GM12878 (cell line): ENCODE measurements at regions not wholly inside any gene's neighbourhood (a gene's known extent, or its start where the extent isn't known, plus 50 kb on each side); places are given as distances from the start of the nearest gene placed in this dataset.

Source experiments
- ATAC-seq: fragments of 200-7000 bp; cut with Tn5 transposase; 3 replicates; pipeline ENCODE4 v1.9.1; 2020; ENCODE audit warnings: mild to moderate bottlenecking, moderate library complexity
- BruUV-seq: library from RNA; stranded (reverse); fragments of 400-500 nt; replicated peaks from 2 replicates; lab custom pipeline; 2021; lab: Mats Ljungman, UMichigan
- CTCF ChIA-PET: fragments of 300-600 bp; sonication (Branson Sonifier 250); formaldehyde crosslinking; extraction: SDS; loops from one replicate; lab custom pipeline; 2021; ENCODE audit warnings: inconsistent platforms; lab: Yijun Ruan, JAX
- POLR2A ChIA-PET: fragments of 350-600 bp; formaldehyde crosslinking; extraction: SDS; loops from one replicate; lab custom pipeline; 2021; ENCODE audit warnings: inconsistent platforms; lab: Charles Lee
- RAD21 ChIA-PET: fragments of 300-600 bp; sonication (Branson Sonifier 250); formaldehyde crosslinking; loops from one replicate; lab custom pipeline; 2023; ENCODE audit warnings: antibody characterized with exemption; ENCODE audit not compliant: unreplicated experiment; lab: Charles Lee
- SMC1A ChIA-PET: fragments of 300-600 bp; sonication (Branson Sonifier 250); formaldehyde crosslinking; loops from one replicate; lab custom pipeline; 2023; ENCODE audit not compliant: unreplicated experiment, uncharacterized antibody; lab: Charles Lee
- DNase-seq: peaks from one replicate; pipeline ENCODE4 v3.0.0-alpha.2; 2011; ENCODE audit warnings: low read depth, low spot score
- FAIRE-seq: peaks from 3 replicates; lab custom pipeline; 2011; peaks lifted over from hg19 to GRCh38; lab: Jason Lieb, UNC
- H2AFZ ChIP-seq: 2 replicates; pipeline ENCODE4 v1.6.0; 2011; ENCODE audit warnings: low read depth, low read length, control low read depth; ENCODE audit not compliant: control insufficient read depth
- H3K27ac ChIP-seq: 2 replicates; pipeline ENCODE4 v1.5.1; 2011; ENCODE audit warnings: control low read depth; ENCODE audit not compliant: control insufficient read depth, insufficient read depth
- H3K27me3 ChIP-seq, 2 experiments: replicated peaks in 1 of 2; 2 replicates each; pipeline versions ENCODE4 v1.6.0 to v1.6.1; 2011; ENCODE audit warnings: low read length in 1 of 2; ENCODE audit not compliant: control insufficient read depth in 2 of 2, insufficient read depth in 2 of 2
- H3K36me3 ChIP-seq, 2 experiments: 2 replicates each; pipeline ENCODE4 v1.5.1; 2011; ENCODE audit warnings: low read length in 1 of 2; ENCODE audit not compliant: control insufficient read depth in 2 of 2, insufficient read depth in 2 of 2
- H3K4me1 ChIP-seq: 2 replicates; pipeline ENCODE4 v1.6.1; 2011; ENCODE audit warnings: mild to moderate bottlenecking, low read length, moderate library complexity, mixed read lengths; ENCODE audit not compliant: control insufficient read depth, insufficient read depth
- H3K4me2 ChIP-seq: 2 replicates; pipeline ENCODE4 v1.6.0; 2011; ENCODE audit warnings: control low read depth; ENCODE audit not compliant: control insufficient read depth, insufficient read depth
- H3K4me3 ChIP-seq: fragments of 200-600 bp; sonication (generic); 2 replicates; pipeline ENCODE4 v1.5.1; 2016
- H3K79me2 ChIP-seq: 2 replicates; pipeline ENCODE4 v1.6.0; 2011; ENCODE audit warnings: low read length; ENCODE audit not compliant: control insufficient read depth, insufficient read depth
- H3K9ac ChIP-seq: 2 replicates; pipeline ENCODE4 v1.8.0; 2011; ENCODE audit warnings: low read length, control low read depth, mixed read lengths; ENCODE audit not compliant: control insufficient read depth, insufficient read depth
- H3K9me3 ChIP-seq: replicated peaks from 3 replicates; pipeline ENCODE4 v1.5.1; 2011; ENCODE audit warnings: mild to moderate bottlenecking, low read length; ENCODE audit not compliant: control insufficient read depth, insufficient read depth
- H4K20me1 ChIP-seq: 2 replicates; pipeline ENCODE4 v1.6.0; 2011; ENCODE audit not compliant: control insufficient read depth, insufficient read depth
- ESRRA ChIP-seq: IDR thresholded peaks from 2 replicates; pipeline ENCODE4 v1.6.1; 2012; ENCODE audit warnings: mild to moderate bottlenecking, low read length, improper control_type of control experiment
- IKZF2 ChIP-seq, 2 experiments: fragments of 450-650 bp; IDR thresholded peaks; 2 replicates each; pipeline ENCODE4 v1.6.1; 2017; ENCODE audit warnings: mild to moderate bottlenecking in 2 of 2, moderate library complexity in 2 of 2
- MTA3 ChIP-seq: IDR thresholded peaks from 2 replicates; pipeline ENCODE4 v1.6.1; 2012; ENCODE audit warnings: low read length, inconsistent platforms, borderline replicate concordance
- NFXL1 ChIP-seq: fragments of 450-650 bp; IDR thresholded peaks from 2 replicates; pipeline ENCODE4 v1.6.1; 2017; ENCODE audit warnings: antibody characterized with exemption, mild to moderate bottlenecking, borderline replicate concordance
- RAD21 ChIP-seq: IDR thresholded peaks from 2 replicates; pipeline ENCODE4 v1.6.1; 2011; ENCODE audit warnings: mild to moderate bottlenecking, low read depth, low read length, moderate library complexity; ENCODE audit not compliant: insufficient read depth
- RFX5 ChIP-seq: IDR thresholded peaks from 2 replicates; pipeline ENCODE4 v1.6.1; 2011; ENCODE audit warnings: low read depth, low read length, improper control_type of control experiment
- STAT1 ChIP-seq: fragments of 450-650 bp; conservative IDR thresholded peaks from 2 replicates; pipeline ENCODE4 v1.6.1; 2014; ENCODE audit warnings: antibody characterized with exemption, mild to moderate bottlenecking
- SUZ12 ChIP-seq: fragments of 200-600 bp; sonication (generic); IDR thresholded peaks from one replicate; pipeline ENCODE4 v1.6.1; 2018; ENCODE audit warnings: antibody characterized with exemption, mild to moderate bottlenecking; ENCODE audit not compliant: unreplicated experiment
- TBL1XR1 ChIP-seq: IDR thresholded peaks from 2 replicates; pipeline ENCODE4 v1.6.1; 2012; ENCODE audit warnings: low read depth, low read length, improper control_type of control experiment
- ZNF384 ChIP-seq: IDR thresholded peaks from 2 replicates; pipeline ENCODE4 v1.6.1; 2012; ENCODE audit warnings: low read depth, mild to moderate bottlenecking, low read length, improper control_type of control experiment, borderline replicate concordance
- WGBS: methylation state at CpG from one replicate; pipeline ENCODE4 v1.1.6; 2016; ENCODE audit warnings: low lambda C conversion rate; ENCODE audit not compliant: insufficient replicate concordance, insufficient coverage; ENCODE audit errors: missing lambda C conversion rate; 5-methylcytosine and 5-hydroxymethylcytosine counted together
- in situ Hi-C: fragments of 300-500 bp; cut with MboI; formaldehyde crosslinking; loops from 9 replicates; pipeline ENCODE4 v1.14.3; 2018; ENCODE audit warnings: mixed read lengths
- intact Hi-C: fragments of 100-400 bp; cut with micrococcal nuclease; formaldehyde crosslinking; loops from one replicate; pipeline ENCODE4 v1.14.2; 2022; ENCODE audit not compliant: unreplicated experiment

- RAD21 ChIA-PET = no interaction called here
- 62% methylated on average over 6 of the region's 6 CpGs for WGBS
- TF ChIP-seq RFX5 (no peak), NFXL1 (no peak), ESRRA (no peak), TBL1XR1 (no peak), ZNF384 (no peak), MTA3 (no peak), STAT1 (no peak), RAD21 (no peak), SUZ12 (no peak), IKZF2 (IDR thresholded peaks at IDR 0.05) (no peak)
Measured at GRCh38 chr18:10299643-10300042, 154.8 kb upstream of the APCDD1 start.

More at GRCh38 chr18:10299643-10300042, 154.8 kb upstream of the APCDD1 start:
- no peak overlapping the region for H3K4me2 ChIP-seq
- H3K27ac ChIP-seq = no peak overlapping the region
- H3K9me3 ChIP-seq = no peaks in the 10 kb centered on the region; the same call in 2 of the 3 replicates
- H3K4me3 ChIP-seq = no peak overlapping the region
- H3K36me3 ChIP-seq = no peaks in the 10 kb centered on the region
- no peak for FAIRE-seq
- in situ Hi-C loops (loop anchor here (25.0 kb wide), 1 partner anchor 1462 kb away; no protein-coding TSS in a partner anchor), intact Hi-C loops (no loop called here)
- H3K79me2 ChIP-seq = no peaks in the 10 kb centered on the region
- ChIA-PET CTCF (no interaction called here), POLR2A (no interaction called here), SMC1A (no interaction called here)
- no peaks in the 10 kb centered on the region for H3K27me3 ChIP-seq
- no peak overlapping the region for H3K9ac ChIP-seq
- no peak overlapping the region for H2AFZ ChIP-seq
- DNase-seq = no peak
- BruUV-seq = no TSS peak
- H4K20me1 ChIP-seq = no peaks in the 10 kb centered on the region
- H3K4me1 ChIP-seq = no peaks in the 10 kb centered on the region
- no peak for ATAC-seq
